A549 (cell line): ENCODE measurements at regions not wholly inside any gene's neighbourhood (a gene's known extent, or its start where the extent isn't known, plus 50 kb on each side); places are given as distances from the start of the nearest gene placed in this dataset.

Experiments used
- ATAC-seq, 2 experiments: fragments of 200-7000 bp in 1 of 2; fragments of >200 bp in 1 of 2; cut with Nextera tagmentation in 1 of 2; cut with Tn5 transposase in 1 of 2; 3 replicates each; pipeline versions ENCODE4 v1.8.0 to v1.9.1; 2018 to 2020; ENCODE audit warnings: mild to moderate bottlenecking in 1 of 2, moderate library complexity in 1 of 2
- CTCF ChIA-PET: fragments of 300-600 bp; sonication (Branson Sonifier 250); formaldehyde crosslinking; extraction: SDS; loops from one replicate; lab custom pipeline; 2021; ENCODE audit warnings: antibody characterized with exemption, inconsistent platforms; lab: Yijun Ruan, JAX
- POLR2A ChIA-PET: fragments of 350-600 bp; formaldehyde crosslinking; extraction: SDS; loops from one replicate; lab custom pipeline; 2021; ENCODE audit warnings: antibody characterized with exemption, inconsistent platforms; lab: Yijun Ruan, JAX
- DNase-seq, 2 experiments: peaks; one replicate each; pipeline versions ENCODE4 v3.0.0 to v3.0.0-alpha.2; 2011 to 2016; ENCODE audit warnings: low read depth in 1 of 2, low spot score in 1 of 2
- FAIRE-seq: peaks from 2 replicates; lab custom pipeline; 2011; peaks lifted over from hg19 to GRCh38; lab: Jason Lieb, UNC
- H3K27ac ChIP-seq, 2 experiments: fragments of >200 bp; sonication (Bioruptor Twin); formaldehyde crosslinking; 3 replicates each; pipeline ENCODE4 v1.5.1; 2016 to 2017
- H3K4me1 ChIP-seq: fragments of >200 bp; sonication (Bioruptor Twin); formaldehyde crosslinking; 3 replicates; pipeline ENCODE4 v1.6.1; 2016
- H3K4me2 ChIP-seq: fragments of >200 bp; sonication (Bioruptor Twin); formaldehyde crosslinking; 3 replicates; pipeline ENCODE4 v1.6.1; 2016
- H3K4me3 ChIP-seq: fragments of >200 bp; sonication (Bioruptor Twin); formaldehyde crosslinking; 3 replicates; pipeline ENCODE4 v1.5.1; 2016
- H3K9me3 ChIP-seq: fragments of >200 bp; sonication (Bioruptor Twin); formaldehyde crosslinking; 3 replicates; pipeline ENCODE4 v1.6.1; 2016
- BHLHE40 ChIP-seq: IDR thresholded peaks from 2 replicates; pipeline ENCODE4 v1.6.1; 2012; ENCODE audit warnings: low read depth, low read length, inconsistent platforms
- CBX2 ChIP-seq: fragments of 200-600 bp; sonication (generic); IDR thresholded peaks from 2 replicates; pipeline ENCODE4 v1.6.1; 2016; ENCODE audit warnings: low read depth, mild to moderate bottlenecking, borderline replicate concordance
- CBX8 ChIP-seq: fragments of 200-600 bp; sonication (generic); IDR thresholded peaks from 2 replicates; pipeline ENCODE4 v1.6.1; 2016
- CEBPB ChIP-seq, 2 experiments: fragments of >200 bp in 1 of 2; sonication (Bioruptor Twin) in 1 of 2; formaldehyde crosslinking in 1 of 2; IDR thresholded peaks; 2 replicates each; pipeline ENCODE4 v1.6.1; 2012 to 2016
- CHD2 ChIP-seq: fragments of 150-350 bp; IDR thresholded peaks from 2 replicates; pipeline ENCODE4 v1.6.1; 2014; ENCODE audit warnings: low read length; ENCODE audit not compliant: partially characterized antibody
- CHD4 ChIP-seq: fragments of 200-600 bp; sonication (generic); IDR thresholded peaks from 2 replicates; pipeline ENCODE4 v1.6.1; 2016; ENCODE audit warnings: antibody characterized with exemption, mild to moderate bottlenecking, borderline replicate concordance
- EHF ChIP-seq: fragments of 250-450 bp; sonication (Bioruptor Pico); IDR thresholded peaks from 2 replicates; pipeline ENCODE4 v1.5.0; 2020; ENCODE audit warnings: mild to moderate bottlenecking
- ESRRA ChIP-seq: fragments of 150-350 bp; IDR thresholded peaks from 2 replicates; pipeline ENCODE4 v1.6.1; 2014; ENCODE audit warnings: mild to moderate bottlenecking, low read length, borderline replicate concordance
- FOXS1 ChIP-seq: fragments of 250-450 bp; sonication (Bioruptor Pico); IDR thresholded peaks from 2 replicates; pipeline ENCODE4 v1.5.0; 2020; ENCODE audit warnings: mild to moderate bottlenecking, moderate library complexity
- HDAC2 ChIP-seq: fragments of 200-600 bp; sonication (generic); IDR thresholded peaks from 2 replicates; pipeline ENCODE4 v1.6.1; 2016
- HOXA7 ChIP-seq: fragments of 250-450 bp; sonication (Bioruptor Pico); IDR thresholded peaks from 2 replicates; pipeline ENCODE4 v1.5.0; 2020; ENCODE audit warnings: mild to moderate bottlenecking, moderate library complexity
- HOXB13 ChIP-seq: fragments of 250-450 bp; sonication (Bioruptor Pico); IDR thresholded peaks from 2 replicates; pipeline ENCODE4 v1.5.0; 2020; ENCODE audit warnings: low read depth, mild to moderate bottlenecking, moderate library complexity
- JUNB ChIP-seq: fragments of >200 bp; sonication (Bioruptor Twin); formaldehyde crosslinking; IDR thresholded peaks from 2 replicates; pipeline ENCODE4 v1.6.1; 2016
- KDM1A ChIP-seq: fragments of 200-600 bp; sonication (generic); IDR thresholded peaks from 2 replicates; pipeline ENCODE4 v1.6.1; 2016; ENCODE audit warnings: low read depth, mild to moderate bottlenecking
- KDM5A ChIP-seq: fragments of 200-600 bp; sonication (generic); IDR thresholded peaks from 2 replicates; pipeline ENCODE4 v1.6.1; 2016; ENCODE audit warnings: antibody characterized with exemption, mild to moderate bottlenecking
- MAZ ChIP-seq: fragments of 150-350 bp; IDR thresholded peaks from 2 replicates; pipeline ENCODE4 v1.6.1; 2014; ENCODE audit warnings: antibody characterized with exemption, low read depth, low read length, borderline replicate concordance
- NPAS2 ChIP-seq: fragments of 250-450 bp; sonication (Bioruptor Pico); IDR thresholded peaks from 2 replicates; pipeline ENCODE4 v1.8.0; 2022; ENCODE audit warnings: mild to moderate bottlenecking, moderate library complexity, borderline replicate concordance
- NR3C1 ChIP-seq: fragments of >200 bp; sonication (Bioruptor Twin); formaldehyde crosslinking; IDR thresholded peaks from 3 replicates; pipeline ENCODE4 v1.6.1; 2017
- RAD21 ChIP-seq, 2 experiments: fragments of >200 bp in 1 of 2; sonication (Bioruptor Twin) in 1 of 2; formaldehyde crosslinking in 1 of 2; IDR thresholded peaks in 1 of 2; conservative IDR thresholded peaks in 1 of 2; 2 replicates in 1 of 2; 3 replicates in 1 of 2; pipeline ENCODE4 v1.6.1; 2012 to 2018; ENCODE audit warnings: inconsistent platforms in 1 of 2
- RNF2 ChIP-seq: fragments of 200-600 bp; sonication (generic); IDR thresholded peaks from 2 replicates; pipeline ENCODE4 v1.6.1; 2016; ENCODE audit warnings: low read depth, mild to moderate bottlenecking, antibody characterized with exemption, moderate library complexity, borderline replicate concordance
- TFCP2L1 ChIP-seq: fragments of 250-450 bp; sonication (Bioruptor Pico); IDR thresholded peaks from 2 replicates; pipeline ENCODE4 v1.5.0; 2021; ENCODE audit warnings: mild to moderate bottlenecking
- ZC3H11A ChIP-seq: fragments of 450-650 bp; IDR thresholded peaks from 2 replicates; pipeline ENCODE4 v1.6.1; 2014; ENCODE audit warnings: antibody characterized with exemption, mild to moderate bottlenecking
- WGBS: methylation state at CpG from one replicate; pipeline ENCODE4 v1.1.6; 2017; ENCODE audit errors: missing lambda C conversion rate; 5-methylcytosine and 5-hydroxymethylcytosine counted together
- TF ChIP-seq, protein P1 (sequence below): IDR thresholded peaks from 2 replicates; pipeline ENCODE4 v1.6.1; 2012
- TF ChIP-seq, protein P2 (sequence below): fragments of >200 bp; sonication (Bioruptor Twin); formaldehyde crosslinking; IDR thresholded peaks from 3 replicates; pipeline ENCODE4 v1.5.1; 2016
- TF ChIP-seq, protein P3 (sequence below): fragments of >200 bp; sonication (Bioruptor Twin); formaldehyde crosslinking; IDR thresholded peaks from 2 replicates; pipeline ENCODE4 v1.6.1; 2016
- TF ChIP-seq, protein P4 (sequence below): IDR thresholded peaks from 2 replicates; pipeline ENCODE4 v1.6.1; 2012
- TF ChIP-seq, protein P5 (sequence below): fragments of 450-650 bp; IDR thresholded peaks from 2 replicates; pipeline ENCODE4 v1.6.1; 2014; ENCODE audit warnings: antibody characterized with exemption

DNA sequence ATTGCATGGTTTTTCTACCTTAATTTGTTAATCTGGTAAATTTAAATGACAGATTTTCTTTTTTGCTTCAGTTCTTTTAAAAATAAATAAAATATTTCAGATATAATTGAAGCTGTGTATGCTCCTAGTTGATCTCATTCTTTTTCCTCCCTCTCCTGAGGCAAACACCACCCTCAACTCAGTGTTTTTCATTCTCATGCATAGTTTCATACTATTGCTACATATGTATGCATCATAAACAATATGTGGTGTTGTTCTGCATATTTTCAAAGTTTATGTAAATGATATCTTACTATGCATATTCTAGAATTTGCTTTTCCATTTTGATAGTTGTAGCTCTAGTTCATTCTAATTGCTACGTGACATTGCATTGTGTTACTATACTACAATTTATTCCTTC is 257.2 kb upstream of the POU3F1 start:
- no peaks in the 10 kb centered on the region for H3K4me1 ChIP-seq
- H3K4me3 ChIP-seq: no peak overlapping the region
- no peak overlapping the region for H3K4me2 ChIP-seq
- POLR2A ChIA-PET: no interaction called here
- no peak for DNase-seq
- CTCF ChIA-PET: interaction anchor here (0.7 kb wide), 1 partner anchor 256 kb away, joined by 3 read pairs; no protein-coding TSS in a partner anchor
- no peak for TF ChIP-seq CEBPB (IDR thresholded peaks at IDR 0.05)
- TF ChIP-seq CBX2: no peak
- TF ChIP-seq EHF (CRISPR knock-in tag): no peak
- TF ChIP-seq, protein P1, sequence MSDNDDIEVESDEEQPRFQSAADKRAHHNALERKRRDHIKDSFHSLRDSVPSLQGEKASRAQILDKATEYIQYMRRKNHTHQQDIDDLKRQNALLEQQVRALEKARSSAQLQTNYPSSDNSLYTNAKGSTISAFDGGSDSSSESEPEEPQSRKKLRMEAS: no peak
- no peak for TF ChIP-seq FOXS1
- TF ChIP-seq, protein P2, sequence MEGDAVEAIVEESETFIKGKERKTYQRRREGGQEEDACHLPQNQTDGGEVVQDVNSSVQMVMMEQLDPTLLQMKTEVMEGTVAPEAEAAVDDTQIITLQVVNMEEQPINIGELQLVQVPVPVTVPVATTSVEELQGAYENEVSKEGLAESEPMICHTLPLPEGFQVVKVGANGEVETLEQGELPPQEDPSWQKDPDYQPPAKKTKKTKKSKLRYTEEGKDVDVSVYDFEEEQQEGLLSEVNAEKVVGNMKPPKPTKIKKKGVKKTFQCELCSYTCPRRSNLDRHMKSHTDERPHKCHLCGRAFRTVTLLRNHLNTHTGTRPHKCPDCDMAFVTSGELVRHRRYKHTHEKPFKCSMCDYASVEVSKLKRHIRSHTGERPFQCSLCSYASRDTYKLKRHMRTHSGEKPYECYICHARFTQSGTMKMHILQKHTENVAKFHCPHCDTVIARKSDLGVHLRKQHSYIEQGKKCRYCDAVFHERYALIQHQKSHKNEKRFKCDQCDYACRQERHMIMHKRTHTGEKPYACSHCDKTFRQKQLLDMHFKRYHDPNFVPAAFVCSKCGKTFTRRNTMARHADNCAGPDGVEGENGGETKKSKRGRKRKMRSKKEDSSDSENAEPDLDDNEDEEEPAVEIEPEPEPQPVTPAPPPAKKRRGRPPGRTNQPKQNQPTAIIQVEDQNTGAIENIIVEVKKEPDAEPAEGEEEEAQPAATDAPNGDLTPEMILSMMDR: no peak
- TF ChIP-seq, protein P3, sequence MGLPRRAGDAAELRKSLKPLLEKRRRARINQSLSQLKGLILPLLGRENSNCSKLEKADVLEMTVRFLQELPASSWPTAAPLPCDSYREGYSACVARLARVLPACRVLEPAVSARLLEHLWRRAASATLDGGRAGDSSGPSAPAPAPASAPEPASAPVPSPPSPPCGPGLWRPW: no peak
- TF ChIP-seq JUNB: no peak
- no peak for TF ChIP-seq CBX8
- no peak for TF ChIP-seq RAD21 (conservative IDR thresholded peaks at IDR 0.05 in 1 of 2, IDR thresholded peaks at IDR 0.05 in 1 of 2)
- TF ChIP-seq RNF2: no peak
- no peak for TF ChIP-seq HDAC2
- TF ChIP-seq KDM1A: no peak
- TF ChIP-seq ESRRA: no peak
- TF ChIP-seq NPAS2 (CRISPR knock-in tag): no peak
- TF ChIP-seq, protein P4, sequence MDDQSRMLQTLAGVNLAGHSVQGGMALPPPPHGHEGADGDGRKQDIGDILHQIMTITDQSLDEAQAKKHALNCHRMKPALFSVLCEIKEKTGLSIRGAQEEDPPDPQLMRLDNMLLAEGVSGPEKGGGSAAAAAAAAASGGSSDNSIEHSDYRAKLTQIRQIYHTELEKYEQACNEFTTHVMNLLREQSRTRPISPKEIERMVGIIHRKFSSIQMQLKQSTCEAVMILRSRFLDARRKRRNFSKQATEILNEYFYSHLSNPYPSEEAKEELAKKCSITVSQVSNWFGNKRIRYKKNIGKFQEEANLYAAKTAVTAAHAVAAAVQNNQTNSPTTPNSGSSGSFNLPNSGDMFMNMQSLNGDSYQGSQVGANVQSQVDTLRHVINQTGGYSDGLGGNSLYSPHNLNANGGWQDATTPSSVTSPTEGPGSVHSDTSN: no peak
- TF ChIP-seq HOXB13 (CRISPR knock-in tag): no peak
- no peak for TF ChIP-seq MAZ
- TF ChIP-seq HOXA7 (CRISPR knock-in tag): no peak
- no peak for TF ChIP-seq NR3C1
- H3K9me3 ChIP-seq: no peaks in the 10 kb centered on the region
- no peak for ATAC-seq
- H3K27ac ChIP-seq: no peak overlapping the region
- no peak for FAIRE-seq
- WGBS: 0% methylated on average over 1 of the region's 1 CpG

DNA sequence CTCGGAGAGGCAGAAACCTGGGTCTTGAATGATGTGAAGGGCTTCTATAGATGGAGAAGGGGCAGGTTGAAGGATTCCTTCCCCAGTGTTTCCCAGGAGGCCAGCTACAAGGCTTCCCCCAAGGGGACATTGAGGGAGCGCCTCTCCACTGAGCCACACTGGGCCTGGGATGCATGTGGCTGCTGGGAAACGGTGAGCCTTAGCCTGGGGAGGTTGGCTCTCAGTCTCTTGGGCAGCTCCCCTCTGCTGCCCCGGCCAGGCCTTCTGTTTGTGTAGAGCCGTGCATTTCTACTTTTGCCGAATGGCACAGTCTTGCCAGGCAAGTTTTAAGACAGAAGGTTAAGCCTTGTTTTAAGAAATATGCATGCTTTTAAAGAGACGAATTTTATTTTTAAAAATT is 254.4 kb upstream of the POU3F1 start:
- WGBS: 37% methylated on average over 6 of the region's 7 CpGs
- no peak; a peak in 1 of 6 replicates for ATAC-seq

More for the DNA sequence above, 254.4 kb upstream of the POU3F1 start:
- CTCF ChIA-PET: no interaction called here
- DNase-seq (no peak), FAIRE-seq (no peak)
- no peak overlapping the region for H3K27ac ChIP-seq
- H3K4me2 ChIP-seq: no peak overlapping the region
- POLR2A ChIA-PET: no interaction called here
- H3K9me3 ChIP-seq: no peaks in the 10 kb centered on the region
- no peak overlapping the region for H3K4me3 ChIP-seq
- no peaks in the 10 kb centered on the region for H3K4me1 ChIP-seq
- TF ChIP-seq KDM1A (no peak), FOXS1 (no peak), HOXB13 (CRISPR knock-in tag) (no peak), CBX8 (no peak), ZC3H11A (no peak), RNF2 (no peak), BHLHE40 (no peak), CHD4 (no peak), TFCP2L1 (CRISPR knock-in tag) (no peak), CHD2 (no peak), NPAS2 (CRISPR knock-in tag) (no peak), KDM5A (no peak), MAZ (no peak)
- TF ChIP-seq, protein P5, sequence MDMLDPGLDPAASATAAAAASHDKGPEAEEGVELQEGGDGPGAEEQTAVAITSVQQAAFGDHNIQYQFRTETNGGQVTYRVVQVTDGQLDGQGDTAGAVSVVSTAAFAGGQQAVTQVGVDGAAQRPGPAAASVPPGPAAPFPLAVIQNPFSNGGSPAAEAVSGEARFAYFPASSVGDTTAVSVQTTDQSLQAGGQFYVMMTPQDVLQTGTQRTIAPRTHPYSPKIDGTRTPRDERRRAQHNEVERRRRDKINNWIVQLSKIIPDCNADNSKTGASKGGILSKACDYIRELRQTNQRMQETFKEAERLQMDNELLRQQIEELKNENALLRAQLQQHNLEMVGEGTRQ: no peak
